DOHH2 (cell line): ENCODE measurements at regions not wholly inside any gene's neighbourhood (a gene's known extent, or its start where the extent isn't known, plus 50 kb on each side); places are given as distances from the start of the nearest gene placed in this dataset.

Source experiments
- H3F3A ChIP-seq: fragments of 200-600 bp; sonication (generic), shearing (Covaris generic); 2 replicates; pipeline ENCODE4 v1.6.0; 2016; ENCODE audit warnings: antibody characterized with exemption, mild to moderate bottlenecking; ENCODE audit not compliant: control insufficient read depth, insufficient read depth
- H3K27ac ChIP-seq: fragments of 200-600 bp; sonication (generic); 2 replicates; pipeline ENCODE4 v1.5.1; 2014; ENCODE audit warnings: low read depth, mild to moderate bottlenecking, low read length, moderate library complexity
- H3K27me3 ChIP-seq: fragments of 200-600 bp; sonication (generic); 2 replicates; pipeline ENCODE4 v1.6.1; 2014; ENCODE audit warnings: mild to moderate bottlenecking, low read length, mixed read lengths; ENCODE audit not compliant: control insufficient read depth
- H3K36me3 ChIP-seq: fragments of 200-600 bp; sonication (generic); 2 replicates; pipeline ENCODE4 v1.6.1; 2014; ENCODE audit warnings: mild to moderate bottlenecking, low read length, moderate library complexity, mixed read lengths; ENCODE audit not compliant: control insufficient read depth
- H3K4me1 ChIP-seq: fragments of 200-600 bp; sonication (generic); 2 replicates; pipeline ENCODE4 v1.6.1; 2014; ENCODE audit warnings: mild to moderate bottlenecking, low read length, mixed read lengths; ENCODE audit not compliant: control insufficient read depth
- H3K4me2 ChIP-seq: fragments of 200-600 bp; sonication (generic); 2 replicates; pipeline ENCODE4 v1.6.0; 2014; ENCODE audit warnings: mild to moderate bottlenecking, low read length, moderate library complexity
- H3K4me3 ChIP-seq: fragments of 200-600 bp; sonication (generic); 2 replicates; pipeline ENCODE4 v1.5.1; 2014; ENCODE audit warnings: mild to moderate bottlenecking, low read length, mixed read lengths
- H3K79me2 ChIP-seq: fragments of 200-600 bp; sonication (generic); 2 replicates; pipeline ENCODE4 v1.6.1; 2014; ENCODE audit warnings: mild to moderate bottlenecking, low read length, mixed read lengths; ENCODE audit not compliant: control insufficient read depth
- H3K9me2 ChIP-seq: fragments of 200-600 bp; sonication (generic); replicated peaks from 2 replicates; pipeline ENCODE4 v1.6.1; 2014; ENCODE audit warnings: mild to moderate bottlenecking, low read length, mixed read lengths; ENCODE audit not compliant: control insufficient read depth
- H3K9me3 ChIP-seq: fragments of 200-600 bp; sonication (generic); 2 replicates; pipeline ENCODE4 v1.6.1; 2014; ENCODE audit warnings: antibody characterized with exemption, low read length, mixed read lengths; ENCODE audit not compliant: control insufficient read depth, insufficient read depth
- H4K20me1 ChIP-seq: fragments of 200-600 bp; sonication (generic); 2 replicates; pipeline ENCODE4 v1.6.0; 2014; ENCODE audit warnings: low read depth, mild to moderate bottlenecking, antibody characterized with exemption, low read length, moderate library complexity; ENCODE audit not compliant: control insufficient read depth, insufficient read depth
- EZH2phosphoT487 ChIP-seq: fragments of 200-600 bp; sonication (generic); IDR thresholded peaks from 2 replicates; pipeline ENCODE4 v1.6.1; 2017; ENCODE audit warnings: borderline replicate concordance, mild to moderate bottlenecking, antibody characterized with exemption, low read length, moderate library complexity, mixed read lengths
- TF ChIP-seq, protein P1 (sequence below): fragments of 200-600 bp; sonication (generic); IDR thresholded peaks from one replicate; pipeline ENCODE4 v1.5.1; 2014; ENCODE audit warnings: antibody characterized with exemption, mild to moderate bottlenecking, low read depth, low read length; ENCODE audit not compliant: poor library complexity, severe bottlenecking

DNA sequence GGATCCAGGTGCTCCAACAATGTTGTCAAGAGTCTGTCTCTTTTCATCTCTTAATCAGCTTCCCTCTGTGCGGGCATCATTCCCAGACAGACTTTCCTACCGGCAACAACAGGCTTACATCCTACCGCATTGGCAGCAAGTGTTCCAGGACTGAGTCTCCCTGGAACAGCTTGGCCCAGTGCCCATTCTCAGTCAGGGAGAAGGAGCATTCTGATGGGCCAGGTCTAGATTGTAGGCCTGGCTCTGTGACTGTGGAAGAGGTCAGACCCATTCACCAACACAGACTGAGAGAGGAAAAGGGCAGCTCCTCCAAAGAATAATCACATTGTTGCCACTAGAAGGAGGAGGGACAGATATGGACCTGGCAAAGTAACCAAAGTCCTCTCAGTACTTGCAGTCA, 68.1 kb upstream of the TMEM132E start:
- H3K36me3 ChIP-seq = no peaks in the 10 kb centered on the region
- H3K79me2 ChIP-seq = no peaks in the 10 kb centered on the region
- H3K9me3 ChIP-seq = no peaks in the 10 kb centered on the region
- TF ChIP-seq, protein P1, sequence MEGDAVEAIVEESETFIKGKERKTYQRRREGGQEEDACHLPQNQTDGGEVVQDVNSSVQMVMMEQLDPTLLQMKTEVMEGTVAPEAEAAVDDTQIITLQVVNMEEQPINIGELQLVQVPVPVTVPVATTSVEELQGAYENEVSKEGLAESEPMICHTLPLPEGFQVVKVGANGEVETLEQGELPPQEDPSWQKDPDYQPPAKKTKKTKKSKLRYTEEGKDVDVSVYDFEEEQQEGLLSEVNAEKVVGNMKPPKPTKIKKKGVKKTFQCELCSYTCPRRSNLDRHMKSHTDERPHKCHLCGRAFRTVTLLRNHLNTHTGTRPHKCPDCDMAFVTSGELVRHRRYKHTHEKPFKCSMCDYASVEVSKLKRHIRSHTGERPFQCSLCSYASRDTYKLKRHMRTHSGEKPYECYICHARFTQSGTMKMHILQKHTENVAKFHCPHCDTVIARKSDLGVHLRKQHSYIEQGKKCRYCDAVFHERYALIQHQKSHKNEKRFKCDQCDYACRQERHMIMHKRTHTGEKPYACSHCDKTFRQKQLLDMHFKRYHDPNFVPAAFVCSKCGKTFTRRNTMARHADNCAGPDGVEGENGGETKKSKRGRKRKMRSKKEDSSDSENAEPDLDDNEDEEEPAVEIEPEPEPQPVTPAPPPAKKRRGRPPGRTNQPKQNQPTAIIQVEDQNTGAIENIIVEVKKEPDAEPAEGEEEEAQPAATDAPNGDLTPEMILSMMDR = no peak
- TF ChIP-seq EZH2phosphoT487 = no peak
- no peaks in the 10 kb centered on the region for H3K4me1 ChIP-seq
- H4K20me1 ChIP-seq = no peaks in the 10 kb centered on the region
- H3F3A ChIP-seq = no peaks in the 10 kb centered on the region
- H3K27ac ChIP-seq = no peak overlapping the region
- no peaks in the 10 kb centered on the region for H3K9me2 ChIP-seq
- peaks cover 6% of the 10 kb centered on the region; the same call in 1 of the 2 replicates for H3K27me3 ChIP-seq
- H3K4me3 ChIP-seq = no peak overlapping the region
- no peak overlapping the region for H3K4me2 ChIP-seq

DNA sequence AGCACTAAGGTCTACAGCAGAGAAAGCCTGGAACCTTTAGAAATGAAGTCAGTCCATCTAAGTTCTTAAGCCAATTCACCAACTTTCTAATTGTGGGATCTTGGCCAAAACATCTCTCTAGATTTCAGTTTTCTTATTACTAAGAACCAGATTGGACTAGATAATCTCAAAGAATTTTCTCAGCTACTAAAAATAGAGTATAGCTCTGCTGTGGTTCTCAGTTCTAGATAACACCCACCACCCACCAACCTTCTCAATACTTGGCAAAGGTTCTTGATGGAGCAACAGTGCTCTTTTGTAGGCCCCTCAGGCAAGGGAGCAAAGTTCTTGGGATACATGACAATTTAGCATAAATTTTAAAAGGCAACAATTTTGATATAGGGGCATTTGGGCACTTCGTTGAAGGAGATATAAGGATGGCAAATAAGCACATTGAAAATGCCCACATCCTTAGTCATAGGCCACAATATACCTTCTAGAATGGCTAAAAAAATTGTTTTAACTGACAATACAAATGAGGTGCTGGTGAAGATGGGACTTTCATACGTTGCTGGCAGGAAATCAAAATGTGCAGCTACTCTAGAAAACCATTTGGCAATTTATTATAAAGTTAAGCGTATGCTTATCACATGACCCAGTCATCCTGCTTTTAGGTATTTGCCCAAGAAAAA, 74.4 kb upstream of the TMEM132E start:
- no peaks in the 10 kb centered on the region for H3F3A ChIP-seq
- H3K27me3 ChIP-seq = peaks cover 11% of the 10 kb centered on the region; the same call in 1 of the 2 replicates
- H3K79me2 ChIP-seq = no peaks in the 10 kb centered on the region
- no peak overlapping the region for H3K4me2 ChIP-seq
- H4K20me1 ChIP-seq = no peaks in the 10 kb centered on the region
- no peaks in the 10 kb centered on the region for H3K4me1 ChIP-seq
- H3K4me3 ChIP-seq = no peak overlapping the region
- no peak overlapping the region for H3K27ac ChIP-seq
- H3K36me3 ChIP-seq = no peaks in the 10 kb centered on the region
- no peaks in the 10 kb centered on the region for H3K9me3 ChIP-seq
- TF ChIP-seq EZH2phosphoT487 = no peak
- TF ChIP-seq, protein P1 = no peak
- no peaks in the 10 kb centered on the region for H3K9me2 ChIP-seq

DNA sequence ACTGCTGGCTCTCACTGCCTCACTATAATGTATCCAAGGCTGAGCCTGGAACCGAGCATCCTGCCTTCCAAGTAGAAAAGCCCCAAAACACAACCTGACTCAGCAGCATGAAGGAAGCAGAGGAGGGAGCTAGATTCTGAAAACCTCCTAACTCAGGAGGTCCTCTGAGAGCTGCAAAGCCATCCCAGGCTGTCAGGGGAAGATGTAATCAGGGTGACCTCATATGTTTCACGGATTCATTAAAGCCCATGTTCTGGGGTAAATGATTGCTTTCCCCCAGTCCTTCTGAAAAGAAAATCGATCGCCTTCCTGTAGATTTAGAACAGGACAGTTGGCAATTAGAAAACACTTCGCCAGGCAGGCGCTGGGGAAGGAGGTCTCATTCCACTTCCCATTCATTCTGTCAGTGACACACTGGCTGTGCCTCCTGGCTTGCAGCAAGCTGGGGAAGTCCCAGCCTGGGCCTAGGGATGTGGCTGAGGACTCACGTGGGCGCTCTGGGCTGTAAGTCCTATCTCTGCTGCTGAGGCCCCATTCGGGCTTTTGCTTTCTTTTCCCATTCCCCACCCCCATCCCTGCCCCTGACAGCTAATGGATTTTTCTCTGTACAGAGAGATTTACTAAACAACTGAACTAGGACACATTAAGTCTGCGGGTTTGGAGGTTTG, 75.7 kb upstream of the TMEM132E start:
- H3K79me2 ChIP-seq = no peaks in the 10 kb centered on the region
- no peaks in the 10 kb centered on the region for H4K20me1 ChIP-seq
- no peak overlapping the region for H3K27ac ChIP-seq
- H3K36me3 ChIP-seq = no peaks in the 10 kb centered on the region
- no peak overlapping the region for H3K4me3 ChIP-seq
- no peak for TF ChIP-seq EZH2phosphoT487
- no peaks in the 10 kb centered on the region for H3K4me1 ChIP-seq
- H3K27me3 ChIP-seq = peaks cover 11% of the 10 kb centered on the region; the same call in 1 of the 2 replicates
- H3K9me3 ChIP-seq = no peaks in the 10 kb centered on the region
- H3K9me2 ChIP-seq = no peaks in the 10 kb centered on the region
- no peak overlapping the region for H3K4me2 ChIP-seq
- H3F3A ChIP-seq = no peaks in the 10 kb centered on the region

DNA sequence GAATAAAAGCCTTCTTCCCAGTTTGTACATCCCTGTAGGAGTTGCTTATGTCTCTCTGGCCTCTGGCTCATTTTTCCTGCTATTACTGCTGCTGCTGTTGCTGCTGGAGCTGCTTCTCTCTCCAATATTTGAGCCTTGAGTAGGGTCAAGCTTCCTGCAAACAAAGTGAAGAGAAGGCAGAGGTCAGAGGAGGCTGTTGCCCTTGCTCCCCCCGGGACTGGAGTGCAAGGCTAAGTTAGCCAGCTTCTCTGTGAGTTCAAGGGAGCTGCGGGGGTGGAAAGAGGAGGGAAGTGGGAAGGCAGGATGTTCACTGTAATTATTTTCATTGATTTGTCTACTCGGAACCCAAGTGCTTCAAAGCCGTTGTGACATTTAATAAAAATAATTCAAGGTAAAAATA, 77.0 kb upstream of the TMEM132E start:
- Histone ChIP-seq H3K27me3 (peaks cover 11% of the 10 kb centered on the region; the same call in 1 of the 2 replicates), H3K79me2 (no peaks in the 10 kb centered on the region), H3K4me2 (no peak overlapping the region), H4K20me1 (no peaks in the 10 kb centered on the region), H3K4me3 (no peak overlapping the region), H3K9me3 (no peaks in the 10 kb centered on the region), H3K27ac (no peak overlapping the region), H3K4me1 (no peaks in the 10 kb centered on the region), H3K9me2 (no peaks in the 10 kb centered on the region), H3K36me3 (no peaks in the 10 kb centered on the region), H3F3A (no peaks in the 10 kb centered on the region)
- TF ChIP-seq, protein P1 = no peak
- no peak for TF ChIP-seq EZH2phosphoT487
